NCI-H446 (cell line): ENCODE measurements at regions not wholly inside any gene's neighbourhood (a gene's known extent, or its start where the extent isn't known, plus 50 kb on each side); places are given as distances from the start of the nearest gene placed in this dataset.
"Not testable (repeated sequence)": the region's sequence is repeated elsewhere in the genome, so short reads cannot be mapped to it uniquely, and the experiment has no call there.

ENCODE experiments used
- DNase-seq, 2 experiments: peaks; one replicate each; lab custom pipeline; 2025; lab: John Stamatoyannopoulos, UW

GRCh38 chr12:71385155-71385554, 54.4 kb upstream of the LGR5 start:
- DNase-seq, result no peak

- not testable (repeated sequence) for DNase-seq
These were observed 62.8 kb upstream of the LGR5 start for GRCh38 chr12:71376711-71377355.

GRCh38 chr12:71371122-71371521, 68.5 kb upstream of the LGR5 start:
- no peak for DNase-seq

GRCh38 chr12:71360013-71360412, 79.6 kb upstream of the LGR5 start:
- DNase-seq, result no peak

- DNase-seq, result no peak
These were observed 83.0 kb upstream of the LGR5 start for GRCh38 chr12:71356569-71356968.

- no peak for DNase-seq
These were observed 84.7 kb upstream of the LGR5 start for GRCh38 chr12:71354871-71355270.

- no peak for DNase-seq
These were observed 86.0 kb upstream of the LGR5 start for GRCh38 chr12:71353607-71354006.

GRCh38 chr12:71349950-71350349, 89.6 kb upstream of the LGR5 start:
- no peak for DNase-seq

- DNase-seq, result no peak
These were observed 100.7 kb upstream of the LGR5 start for GRCh38 chr12:71338933-71339332.

GRCh38 chr12:71335963-71336257, 103.7 kb upstream of the LGR5 start:
- no peak for DNase-seq

- DNase-seq, result no peak
These were observed 104.2 kb upstream of the LGR5 start for GRCh38 chr12:71335151-71335962.

GRCh38 chr12:71333418-71333817, 106.2 kb upstream of the LGR5 start:
- DNase-seq, result no peak

GRCh38 chr12:71329956-71330355, 109.6 kb upstream of the LGR5 start:
- no peak for DNase-seq

GRCh38 chr12:71321531-71321930, 118.1 kb upstream of the LGR5 start:
- no peak for DNase-seq

- no peak for DNase-seq
These were observed 118.5 kb upstream of the LGR5 start for GRCh38 chr12:71321130-71321529.

GRCh38 chr12:71315328-71315985, 124.1 kb upstream of the LGR5 start:
- peak in 1 of 2 experiments; percentile 66 for DNase-seq

GRCh38 chr12:71312768-71313403, 126.7 kb upstream of the LGR5 start:
- DNase-seq, result peak; percentile 42 to 46

GRCh38 chr12:71311611-71312010, 128.0 kb upstream of the LGR5 start:
- DNase-seq, result not testable (repeated sequence)

- no peak for DNase-seq
These were observed 132.8 kb upstream of the LGR5 start for GRCh38 chr12:71306808-71307207.

- no peak for DNase-seq
These were observed 135.3 kb upstream of the LGR5 start for GRCh38 chr12:71304306-71304705.

- DNase-seq, result no peak
These were observed 136.4 kb upstream of the LGR5 start for GRCh38 chr12:71303199-71303598.

GRCh38 chr12:71300772-71301675, 138.6 kb upstream of the LGR5 start:
- no peak for DNase-seq
